ENCODE measurements at regions not wholly inside any gene's neighbourhood (a gene's known extent, or its start where the extent isn't known, plus 50 kb on each side); places are given as distances from the start of the nearest gene placed in this dataset.

DNA sequence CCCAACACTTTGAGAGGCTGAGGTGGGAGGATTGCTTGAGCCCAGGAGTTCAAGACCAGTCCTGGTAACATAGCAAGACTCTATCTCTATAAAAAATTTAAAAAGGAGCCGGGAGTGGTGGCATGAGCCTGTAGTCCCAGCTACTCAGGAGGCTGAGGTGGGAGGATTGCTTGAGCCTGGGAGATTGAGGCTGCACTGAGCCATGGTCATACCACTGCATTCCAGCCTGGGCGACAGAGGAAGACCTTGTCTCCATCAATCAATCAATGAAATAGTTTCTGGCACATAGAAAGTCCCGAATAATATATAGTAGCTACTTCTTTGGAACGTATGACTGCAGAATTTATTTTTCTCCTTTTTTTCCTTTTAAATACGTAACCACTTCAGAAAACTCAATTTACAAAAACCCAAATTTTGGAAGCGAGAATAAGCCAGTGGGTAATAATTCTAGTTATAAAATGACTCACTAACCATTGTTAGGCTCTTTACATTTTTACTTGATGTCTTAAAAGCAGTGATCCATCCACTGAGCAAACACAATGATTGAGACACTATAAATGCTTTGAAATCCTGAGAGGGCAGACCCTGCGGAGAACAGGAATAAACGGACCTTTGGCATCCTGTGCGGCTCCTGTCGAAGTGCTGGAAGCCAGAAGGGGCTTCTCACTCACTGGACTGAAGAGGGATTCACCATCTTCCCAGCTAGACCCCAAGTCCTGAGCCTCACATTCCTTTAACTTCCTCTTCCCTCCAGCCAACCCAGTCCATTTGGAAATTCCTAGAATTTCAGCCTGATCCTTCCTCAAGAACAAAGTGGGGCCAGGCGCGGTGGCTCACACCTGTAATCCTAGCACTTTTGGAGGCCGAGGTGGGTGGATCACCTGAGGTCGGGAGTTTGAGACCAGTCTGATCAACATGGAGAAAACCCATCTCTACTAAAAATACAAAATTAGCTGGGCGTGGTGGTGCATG, 68.4 kb upstream of the MFGE8 start:
- Histone ChIP-seq H2AFZ (replicated peaks) (peak overlapping the region; percentile 37), H3F3A (ENCODE audit: low read depth) (peaks cover 40% of the 10 kb centered on the region), H3K9ac (no peak overlapping the region), H3K27ac (no peak overlapping the region), H3K79me2 (ENCODE audit: low read depth) (no peaks in the 10 kb centered on the region), H3K27me3 (no peaks in the 10 kb centered on the region), H3K36me3 (no peaks in the 10 kb centered on the region), H3K4me2 (no peak overlapping the region), H4K20me1 (ENCODE audit: low read depth) (no peaks in the 10 kb centered on the region), H3K4me1 (peaks cover 34% of the 10 kb centered on the region), H3K9me3 (ENCODE audit: low read depth) (no peaks in the 10 kb centered on the region), H3K4me3 (no peak overlapping the region)
- DNase-seq (ENCODE audit: low spot score): no peak
- no peaks in the 10 kb centered on the region for H3K9me3 Mint-ChIP-seq
- H3K4me1 Mint-ChIP-seq: peaks cover 27% of the 10 kb centered on the region
- H3K36me3 Mint-ChIP-seq: no peaks in the 10 kb centered on the region
- peaks cover 5% of the 10 kb centered on the region for H3K27me3 Mint-ChIP-seq (ENCODE audit: insufficient read depth, low read depth)
- no peak for TF ChIP-seq EZH2phosphoT487 (IDR thresholded peaks at IDR 0.05)
- no peak for TF ChIP-seq EZH2 (IDR thresholded peaks at IDR 0.05)
- TF ChIP-seq, protein P1, sequence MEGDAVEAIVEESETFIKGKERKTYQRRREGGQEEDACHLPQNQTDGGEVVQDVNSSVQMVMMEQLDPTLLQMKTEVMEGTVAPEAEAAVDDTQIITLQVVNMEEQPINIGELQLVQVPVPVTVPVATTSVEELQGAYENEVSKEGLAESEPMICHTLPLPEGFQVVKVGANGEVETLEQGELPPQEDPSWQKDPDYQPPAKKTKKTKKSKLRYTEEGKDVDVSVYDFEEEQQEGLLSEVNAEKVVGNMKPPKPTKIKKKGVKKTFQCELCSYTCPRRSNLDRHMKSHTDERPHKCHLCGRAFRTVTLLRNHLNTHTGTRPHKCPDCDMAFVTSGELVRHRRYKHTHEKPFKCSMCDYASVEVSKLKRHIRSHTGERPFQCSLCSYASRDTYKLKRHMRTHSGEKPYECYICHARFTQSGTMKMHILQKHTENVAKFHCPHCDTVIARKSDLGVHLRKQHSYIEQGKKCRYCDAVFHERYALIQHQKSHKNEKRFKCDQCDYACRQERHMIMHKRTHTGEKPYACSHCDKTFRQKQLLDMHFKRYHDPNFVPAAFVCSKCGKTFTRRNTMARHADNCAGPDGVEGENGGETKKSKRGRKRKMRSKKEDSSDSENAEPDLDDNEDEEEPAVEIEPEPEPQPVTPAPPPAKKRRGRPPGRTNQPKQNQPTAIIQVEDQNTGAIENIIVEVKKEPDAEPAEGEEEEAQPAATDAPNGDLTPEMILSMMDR (IDR thresholded peaks at IDR 0.05): no peak
- no peak overlapping the region for H3K4me3 Mint-ChIP-seq
- H3K27ac Mint-ChIP-seq: peak overlapping the region; percentile 74

DNA sequence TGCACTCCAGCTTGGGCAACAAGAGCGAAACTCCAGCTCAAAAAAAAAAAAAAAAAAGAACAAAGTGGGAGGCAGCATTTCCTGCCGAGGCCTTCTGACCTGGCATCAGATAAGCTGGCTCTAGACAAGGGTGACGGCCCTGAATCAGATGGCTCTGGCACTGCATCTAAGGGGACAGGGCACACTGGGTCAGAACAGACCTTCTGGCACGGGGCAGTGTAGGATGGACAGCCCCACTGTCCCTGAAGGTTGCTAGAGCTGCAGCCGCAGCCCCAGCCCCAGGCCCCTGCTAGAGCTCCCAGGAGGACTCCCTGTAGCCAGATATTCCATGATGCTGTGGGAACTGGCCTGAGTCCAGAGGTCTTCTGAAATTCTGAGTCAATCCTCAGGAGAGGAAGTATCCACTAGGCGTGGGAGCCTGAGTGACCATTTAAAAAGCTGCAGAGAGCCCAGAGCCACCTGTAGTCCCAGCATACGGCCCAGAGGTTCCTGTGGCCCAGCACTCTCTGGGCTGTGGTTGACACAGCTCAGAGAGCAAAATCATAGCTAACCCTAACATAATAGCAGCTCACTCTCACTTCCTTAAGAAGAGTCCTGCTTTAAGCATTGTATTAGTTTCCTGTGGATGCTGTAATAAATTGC, 69.2 kb upstream of the MFGE8 start:
- no peak for TF ChIP-seq EZH2phosphoT487 (IDR thresholded peaks at IDR 0.05)
- TF ChIP-seq EZH2 (IDR thresholded peaks at IDR 0.05): no peak
- TF ChIP-seq, protein P1 (IDR thresholded peaks at IDR 0.05): no peak
- no peaks in the 10 kb centered on the region for H3K27me3 ChIP-seq
- H3K4me3 ChIP-seq: no peak overlapping the region
- no peaks in the 10 kb centered on the region for H4K20me1 ChIP-seq (ENCODE audit: low read depth)
- H2AFZ ChIP-seq (replicated peaks): no peak overlapping the region
- no peak overlapping the region for H3K27ac Mint-ChIP-seq
- H3K36me3 ChIP-seq: no peaks in the 10 kb centered on the region
- H3K79me2 ChIP-seq (ENCODE audit: low read depth): no peaks in the 10 kb centered on the region
- no peak overlapping the region for H3K4me3 Mint-ChIP-seq
- no peak overlapping the region for H3K4me2 ChIP-seq
- peaks cover 45% of the 10 kb centered on the region for H3F3A ChIP-seq (ENCODE audit: low read depth)
- H3K9me3 Mint-ChIP-seq: no peaks in the 10 kb centered on the region
- H3K27me3 Mint-ChIP-seq (ENCODE audit: insufficient read depth, low read depth): peaks cover 5% of the 10 kb centered on the region
- H3K4me1 ChIP-seq: peaks cover 42% of the 10 kb centered on the region
- no peak for DNase-seq (ENCODE audit: low spot score)
- no peaks in the 10 kb centered on the region for H3K9me3 ChIP-seq (ENCODE audit: low read depth)
- H3K27ac ChIP-seq: no peak overlapping the region
- peaks cover 33% of the 10 kb centered on the region for H3K4me1 Mint-ChIP-seq
- H3K9ac ChIP-seq: no peak overlapping the region
- H3K36me3 Mint-ChIP-seq: no peaks in the 10 kb centered on the region

DNA sequence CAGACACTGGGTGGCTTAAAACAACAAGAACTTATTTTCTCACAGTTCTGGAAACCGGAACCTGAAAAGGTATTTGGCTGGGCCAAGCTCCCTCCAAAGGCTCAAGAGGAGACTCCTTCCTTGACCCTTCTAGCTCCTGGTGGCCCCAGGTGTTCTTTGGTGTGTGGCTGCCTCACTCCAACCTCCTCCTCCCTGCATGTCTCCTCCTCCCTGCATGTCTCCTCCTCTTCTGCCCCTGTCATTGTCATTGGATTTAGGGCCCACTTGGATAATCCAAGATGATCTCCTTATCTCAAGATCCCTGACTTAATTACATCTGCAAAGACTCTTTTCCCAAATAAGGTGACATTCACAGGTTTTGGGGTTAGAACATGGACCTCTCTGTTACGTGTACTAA, 69.8 kb upstream of the MFGE8 start:
- H4K20me1 ChIP-seq (ENCODE audit: low read depth): no peaks in the 10 kb centered on the region
- Mint-ChIP-seq H3K4me3 (no peak overlapping the region), H3K4me1 (peaks cover 38% of the 10 kb centered on the region), H3K27me3 (ENCODE audit: insufficient read depth, low read depth) (peaks cover 5% of the 10 kb centered on the region), H3K27ac (no peak overlapping the region), H3K9me3 (no peaks in the 10 kb centered on the region), H3K36me3 (no peaks in the 10 kb centered on the region)
- no peak overlapping the region for H3K4me3 ChIP-seq
- H3K36me3 ChIP-seq: no peaks in the 10 kb centered on the region
- H2AFZ ChIP-seq (replicated peaks): no peak overlapping the region
- no peak for TF ChIP-seq EZH2phosphoT487 (IDR thresholded peaks at IDR 0.05)
- TF ChIP-seq, protein P1 (IDR thresholded peaks at IDR 0.05): no peak
- no peak for TF ChIP-seq EZH2 (IDR thresholded peaks at IDR 0.05)
- no peak overlapping the region for H3K27ac ChIP-seq
- no peaks in the 10 kb centered on the region for H3K27me3 ChIP-seq
- H3K79me2 ChIP-seq (ENCODE audit: low read depth): no peaks in the 10 kb centered on the region
- no peak overlapping the region for H3K4me2 ChIP-seq
- DNase-seq (ENCODE audit: low spot score): no peak
- H3K9ac ChIP-seq: no peak overlapping the region
- H3K9me3 ChIP-seq (ENCODE audit: low read depth): no peaks in the 10 kb centered on the region
- H3K4me1 ChIP-seq: peaks cover 48% of the 10 kb centered on the region
- peaks cover 45% of the 10 kb centered on the region for H3F3A ChIP-seq (ENCODE audit: low read depth)
